ENCODE measurements at regions not wholly inside any gene's neighbourhood (a gene's known extent, or its start where the extent isn't known, plus 50 kb on each side); places are given as distances from the start of the nearest gene placed in this dataset.

DNA sequence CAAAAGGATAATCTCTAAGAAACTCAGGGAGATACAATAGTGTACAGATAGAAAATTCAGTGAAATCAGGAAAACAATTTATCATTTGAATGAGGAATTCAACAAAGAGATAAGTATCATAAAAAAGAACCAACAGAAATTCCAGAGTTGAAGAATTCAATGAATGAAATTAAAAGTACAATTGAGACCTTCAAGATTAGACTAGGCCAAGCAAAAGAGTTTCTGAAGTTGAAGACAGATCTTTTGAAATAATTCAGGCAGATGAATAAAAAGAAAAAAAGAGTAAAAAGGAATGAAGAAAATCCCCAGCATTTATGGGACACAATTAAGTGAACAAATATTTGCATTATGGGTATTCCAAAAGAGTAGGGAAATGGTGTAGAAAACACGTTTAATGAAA is 412.6 kb downstream of the TMEM121 start:
- TF ChIP-seq TAF1 (conservative IDR thresholded peaks at IDR 0.05) (no peak), GABPA (IDR thresholded peaks at IDR 0.05 in 1 of 2, conservative IDR thresholded peaks at IDR 0.05 in 1 of 2) (no peak), EGR1 (IDR thresholded peaks at IDR 0.05; ENCODE audit: low read depth in 2 of 2) (no peak)
- TF ChIP-seq, protein P1, sequence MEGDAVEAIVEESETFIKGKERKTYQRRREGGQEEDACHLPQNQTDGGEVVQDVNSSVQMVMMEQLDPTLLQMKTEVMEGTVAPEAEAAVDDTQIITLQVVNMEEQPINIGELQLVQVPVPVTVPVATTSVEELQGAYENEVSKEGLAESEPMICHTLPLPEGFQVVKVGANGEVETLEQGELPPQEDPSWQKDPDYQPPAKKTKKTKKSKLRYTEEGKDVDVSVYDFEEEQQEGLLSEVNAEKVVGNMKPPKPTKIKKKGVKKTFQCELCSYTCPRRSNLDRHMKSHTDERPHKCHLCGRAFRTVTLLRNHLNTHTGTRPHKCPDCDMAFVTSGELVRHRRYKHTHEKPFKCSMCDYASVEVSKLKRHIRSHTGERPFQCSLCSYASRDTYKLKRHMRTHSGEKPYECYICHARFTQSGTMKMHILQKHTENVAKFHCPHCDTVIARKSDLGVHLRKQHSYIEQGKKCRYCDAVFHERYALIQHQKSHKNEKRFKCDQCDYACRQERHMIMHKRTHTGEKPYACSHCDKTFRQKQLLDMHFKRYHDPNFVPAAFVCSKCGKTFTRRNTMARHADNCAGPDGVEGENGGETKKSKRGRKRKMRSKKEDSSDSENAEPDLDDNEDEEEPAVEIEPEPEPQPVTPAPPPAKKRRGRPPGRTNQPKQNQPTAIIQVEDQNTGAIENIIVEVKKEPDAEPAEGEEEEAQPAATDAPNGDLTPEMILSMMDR (IDR thresholded peaks at IDR 0.05; ENCODE audit: low read depth, low read length, missing input control) = no peak
